ENCODE measurements at regions not wholly inside any gene's neighbourhood (a gene's known extent, or its start where the extent isn't known, plus 50 kb on each side); places are given as distances from the start of the nearest gene placed in this dataset.

DNA sequence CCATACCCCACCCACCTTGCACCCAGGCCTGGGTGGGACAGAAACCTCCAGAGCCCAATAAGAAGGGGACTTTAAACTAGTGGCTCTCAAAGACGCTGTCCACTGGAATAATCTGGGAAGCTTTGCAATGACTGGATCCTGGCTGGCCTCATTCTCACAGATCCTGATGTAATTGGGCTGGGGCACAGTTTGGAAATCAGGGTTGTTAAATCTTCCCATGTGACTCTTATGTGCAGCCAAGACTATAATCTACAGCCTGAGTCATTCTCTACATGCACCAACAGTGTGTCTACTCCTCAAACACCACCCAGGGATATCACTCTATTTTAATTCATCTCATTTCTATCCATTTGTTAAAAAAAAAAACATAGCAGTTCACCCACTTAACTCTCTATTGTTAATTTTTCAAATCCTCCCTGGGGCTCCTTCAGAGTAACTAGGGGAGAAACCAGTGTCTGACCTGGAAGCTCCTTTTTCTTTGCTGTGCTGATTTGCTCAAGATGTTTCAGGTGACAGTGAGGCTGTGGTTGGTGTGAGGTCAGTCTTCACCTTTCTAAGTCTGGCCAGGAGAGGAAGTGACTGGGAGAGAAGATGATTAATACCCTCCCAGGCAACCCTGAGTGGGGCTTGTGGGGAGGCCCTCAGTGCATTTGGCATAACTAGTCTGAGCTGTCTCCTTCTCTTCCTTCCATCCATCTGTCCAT lies 211.6 kb upstream of the SFSWAP start:
- Histone ChIP-seq H3K4me1 (peaks cover 25% of the 10 kb centered on the region), H3K27ac (peak overlapping the region; percentile 20), H3K9me3 (no peaks in the 10 kb centered on the region), H3K36me3 (no peaks in the 10 kb centered on the region), H3K27me3 (no peaks in the 10 kb centered on the region), H3K4me3 (no peak overlapping the region)
- no peak for DNase-seq (ENCODE audit: low spot score in 2 of 2)
- 23% methylated on average over 1 of the region's 1 CpG for WGBS
- TF ChIP-seq EP300 (IDR thresholded peaks at IDR 0.05) (no peak), POLR2A (IDR thresholded peaks at IDR 0.05) (no peak), POLR2AphosphoS5 (IDR thresholded peaks at IDR 0.05) (no peak)
- TF ChIP-seq, protein P1, sequence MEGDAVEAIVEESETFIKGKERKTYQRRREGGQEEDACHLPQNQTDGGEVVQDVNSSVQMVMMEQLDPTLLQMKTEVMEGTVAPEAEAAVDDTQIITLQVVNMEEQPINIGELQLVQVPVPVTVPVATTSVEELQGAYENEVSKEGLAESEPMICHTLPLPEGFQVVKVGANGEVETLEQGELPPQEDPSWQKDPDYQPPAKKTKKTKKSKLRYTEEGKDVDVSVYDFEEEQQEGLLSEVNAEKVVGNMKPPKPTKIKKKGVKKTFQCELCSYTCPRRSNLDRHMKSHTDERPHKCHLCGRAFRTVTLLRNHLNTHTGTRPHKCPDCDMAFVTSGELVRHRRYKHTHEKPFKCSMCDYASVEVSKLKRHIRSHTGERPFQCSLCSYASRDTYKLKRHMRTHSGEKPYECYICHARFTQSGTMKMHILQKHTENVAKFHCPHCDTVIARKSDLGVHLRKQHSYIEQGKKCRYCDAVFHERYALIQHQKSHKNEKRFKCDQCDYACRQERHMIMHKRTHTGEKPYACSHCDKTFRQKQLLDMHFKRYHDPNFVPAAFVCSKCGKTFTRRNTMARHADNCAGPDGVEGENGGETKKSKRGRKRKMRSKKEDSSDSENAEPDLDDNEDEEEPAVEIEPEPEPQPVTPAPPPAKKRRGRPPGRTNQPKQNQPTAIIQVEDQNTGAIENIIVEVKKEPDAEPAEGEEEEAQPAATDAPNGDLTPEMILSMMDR (IDR thresholded peaks at IDR 0.05), result no peak

DNA sequence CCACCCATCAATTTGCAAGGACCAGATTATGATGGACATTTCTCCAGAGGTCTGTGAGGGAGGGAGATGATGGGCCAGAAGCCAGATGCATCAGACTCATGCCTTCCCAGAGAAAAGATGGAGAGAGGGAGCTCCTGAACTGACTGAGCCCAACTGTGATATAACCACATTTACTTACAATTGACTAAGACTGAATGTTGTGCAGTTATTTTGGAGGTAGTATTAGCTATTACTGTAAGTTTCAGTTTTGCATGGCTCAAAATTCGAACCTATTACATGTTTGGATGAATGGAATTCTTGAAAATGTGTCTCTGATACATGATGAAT lies 211.1 kb upstream of the SFSWAP start:
- peaks cover 25% of the 10 kb centered on the region for H3K4me1 ChIP-seq
- peak overlapping the region; percentile 20 for H3K27ac ChIP-seq
- DNase-seq (ENCODE audit: low spot score in 2 of 2), result no peak
- no peaks in the 10 kb centered on the region for H3K36me3 ChIP-seq
- no peak overlapping the region for H3K4me3 ChIP-seq
- TF ChIP-seq, protein P1 (IDR thresholded peaks at IDR 0.05), result no peak
- no peaks in the 10 kb centered on the region for H3K9me3 ChIP-seq
- H3K27me3 ChIP-seq, result no peaks in the 10 kb centered on the region
- 55% methylated on average over 1 of the region's 1 CpG for WGBS

DNA sequence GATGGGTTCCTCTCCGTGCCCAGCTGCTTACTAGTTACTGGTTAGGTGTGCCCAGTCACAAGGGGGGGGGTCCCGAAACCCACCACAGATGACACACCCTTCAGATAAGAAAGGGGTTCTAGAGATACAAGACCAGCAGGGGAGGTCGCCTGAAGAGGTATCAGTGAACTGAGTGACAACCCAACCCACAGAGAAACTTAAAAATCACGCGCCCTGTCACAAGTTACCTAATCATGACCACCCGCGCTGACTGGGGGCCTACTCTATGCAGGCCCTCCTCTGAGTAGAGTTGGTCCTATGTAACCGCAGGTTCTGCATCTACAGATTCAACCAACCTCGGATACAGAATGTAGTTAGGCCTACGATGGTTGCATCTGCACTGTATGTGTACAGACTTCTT lies 210.3 kb upstream of the SFSWAP start:
- 85% methylated on average over 10 of the region's 10 CpGs for WGBS
- DNase-seq (ENCODE audit: low spot score in 2 of 2), result no peak

DNA sequence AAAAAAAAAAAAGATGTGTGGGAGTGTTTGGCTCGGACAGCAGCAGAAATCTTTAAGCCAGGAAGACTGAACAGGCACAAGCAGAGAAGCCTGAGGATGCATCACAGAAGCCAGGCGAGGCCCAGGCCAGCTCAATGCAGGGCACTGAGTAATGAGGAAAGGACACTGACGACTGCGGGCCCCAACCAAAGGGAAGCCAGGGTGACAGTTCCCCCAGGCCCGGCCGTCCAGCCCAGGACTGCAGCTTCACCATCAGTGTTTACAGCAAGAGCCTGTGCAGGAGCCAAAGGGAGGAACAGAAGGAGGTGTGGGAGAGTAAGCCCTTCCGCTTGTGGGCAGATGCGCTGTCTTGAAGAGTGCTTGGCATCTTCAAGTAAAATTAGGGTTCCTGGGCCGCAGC lies 205.3 kb upstream of the SFSWAP start:
- no peak overlapping the region for H3K4me3 ChIP-seq
- TF ChIP-seq EP300 (IDR thresholded peaks at IDR 0.05) (no peak), POLR2A (IDR thresholded peaks at IDR 0.05) (no peak), POLR2AphosphoS5 (IDR thresholded peaks at IDR 0.05) (no peak)
- TF ChIP-seq, protein P1 (IDR thresholded peaks at IDR 0.05), result no peak
- WGBS, result 64% methylated on average over 9 of the region's 9 CpGs
- H3K27ac ChIP-seq, result no peak overlapping the region
- no peaks in the 10 kb centered on the region for H3K4me1 ChIP-seq
- DNase-seq (ENCODE audit: low spot score in 2 of 2), result no peak
- no peaks in the 10 kb centered on the region for H3K36me3 ChIP-seq
- H3K9me3 ChIP-seq, result no peaks in the 10 kb centered on the region
- peaks cover 6% of the 10 kb centered on the region for H3K27me3 ChIP-seq

More for the DNA sequence above, 210.3 kb upstream of the SFSWAP start:
- TF ChIP-seq POLR2A (IDR thresholded peaks at IDR 0.05) (no peak), EP300 (IDR thresholded peaks at IDR 0.05) (no peak), POLR2AphosphoS5 (IDR thresholded peaks at IDR 0.05) (no peak)
- TF ChIP-seq, protein P1 (IDR thresholded peaks at IDR 0.05), result no peak
- no peaks in the 10 kb centered on the region for H3K36me3 ChIP-seq
- no peaks in the 10 kb centered on the region for H3K9me3 ChIP-seq
- peaks cover 25% of the 10 kb centered on the region for H3K4me1 ChIP-seq
- H3K4me3 ChIP-seq, result no peak overlapping the region
- H3K27ac ChIP-seq, result no peak overlapping the region
- H3K27me3 ChIP-seq, result no peaks in the 10 kb centered on the region

DNA sequence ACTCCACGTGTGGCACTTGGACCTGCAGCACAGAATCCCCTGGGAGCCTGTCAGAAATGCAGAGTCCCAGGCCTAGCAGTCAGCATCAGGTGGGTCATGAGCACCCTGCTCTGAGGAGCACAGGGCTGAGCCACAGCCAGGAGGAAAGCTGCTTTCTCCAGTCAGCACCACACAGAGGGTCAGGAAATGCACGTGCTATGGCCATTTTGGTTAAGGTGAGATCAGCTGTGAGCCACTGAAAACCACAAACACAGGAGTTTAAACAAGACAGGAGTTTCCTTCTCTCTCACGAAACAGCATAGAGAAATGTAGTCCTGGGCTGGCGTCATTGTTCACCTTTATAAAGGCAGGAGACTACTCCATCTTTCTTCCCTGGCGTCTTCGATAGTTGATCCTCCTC lies 204.5 kb upstream of the SFSWAP start:
- Histone ChIP-seq H3K9me3 (no peaks in the 10 kb centered on the region), H3K4me3 (no peak overlapping the region), H3K36me3 (no peaks in the 10 kb centered on the region), H3K4me1 (no peaks in the 10 kb centered on the region), H3K27ac (no peak overlapping the region), H3K27me3 (peaks cover 6% of the 10 kb centered on the region)
- TF ChIP-seq POLR2A (IDR thresholded peaks at IDR 0.05), result no peak
- no peak for TF ChIP-seq POLR2AphosphoS5 (IDR thresholded peaks at IDR 0.05)
- TF ChIP-seq EP300 (IDR thresholded peaks at IDR 0.05), result no peak
- TF ChIP-seq, protein P1 (IDR thresholded peaks at IDR 0.05), result no peak
- no peak for DNase-seq (ENCODE audit: low spot score in 2 of 2)
- WGBS, result 95% methylated on average over 5 of the region's 6 CpGs

Data from suprapubic skin (tissue), 4 donors.